ENCODE measurements at regions not wholly inside any gene's neighbourhood (a gene's known extent, or its start where the extent isn't known, plus 50 kb on each side); places are given as distances from the start of the nearest gene placed in this dataset.
A peak's percentile ranks its signal among the peaks of the same experiment; 100 is the strongest.

DNA sequence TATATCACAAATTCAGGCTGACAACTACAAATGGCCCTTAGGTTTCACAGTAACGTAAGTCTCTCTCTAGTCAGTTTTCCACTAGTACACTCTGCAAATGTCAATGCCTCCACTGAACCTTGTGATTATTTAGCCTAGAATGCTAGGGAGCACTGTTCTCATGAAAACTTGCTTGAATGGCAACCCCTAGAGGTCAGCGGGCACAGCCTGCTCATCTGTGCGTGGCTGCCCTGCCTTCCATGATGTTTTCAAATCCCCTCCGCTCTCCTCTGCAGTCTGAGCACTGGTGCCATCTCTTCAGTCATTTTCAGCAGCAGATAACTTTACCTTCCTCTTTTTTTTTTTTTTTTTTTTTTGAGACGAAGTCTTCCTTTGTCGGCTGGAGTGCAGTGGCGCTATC lies 84.1 kb upstream of the GULP1 start:
- no peak for DNase-seq (ENCODE audit: low read depth)

DNA sequence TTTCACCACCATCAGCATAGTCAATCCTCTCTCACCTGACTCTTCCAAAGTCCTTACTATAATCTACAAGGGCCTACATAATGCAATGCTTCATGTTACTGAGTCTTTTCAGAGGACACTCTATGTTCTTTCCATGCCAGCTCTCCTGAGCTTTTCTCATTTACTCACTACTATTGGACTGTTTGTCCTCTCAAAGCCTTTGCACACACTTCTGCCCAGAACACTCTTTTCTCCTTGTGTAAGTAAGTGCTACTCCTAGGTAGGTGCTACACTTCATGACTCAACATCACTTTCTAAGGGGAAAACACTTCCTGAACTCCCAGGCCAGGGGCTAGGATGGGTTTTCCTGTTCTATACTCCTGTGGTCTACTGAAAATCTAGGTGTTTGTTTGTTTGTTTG lies 82.5 kb upstream of the GULP1 start:
- DNase-seq (ENCODE audit: low read depth): no peak

GRCh38 chr2:188217264-188217663 lies 74.4 kb upstream of the GULP1 start:
- DNase-seq (ENCODE audit: low read depth): no peak

GRCh38 chr2:188219541-188219940 lies 72.1 kb upstream of the GULP1 start:
- no peak for DNase-seq (ENCODE audit: low read depth)

DNA sequence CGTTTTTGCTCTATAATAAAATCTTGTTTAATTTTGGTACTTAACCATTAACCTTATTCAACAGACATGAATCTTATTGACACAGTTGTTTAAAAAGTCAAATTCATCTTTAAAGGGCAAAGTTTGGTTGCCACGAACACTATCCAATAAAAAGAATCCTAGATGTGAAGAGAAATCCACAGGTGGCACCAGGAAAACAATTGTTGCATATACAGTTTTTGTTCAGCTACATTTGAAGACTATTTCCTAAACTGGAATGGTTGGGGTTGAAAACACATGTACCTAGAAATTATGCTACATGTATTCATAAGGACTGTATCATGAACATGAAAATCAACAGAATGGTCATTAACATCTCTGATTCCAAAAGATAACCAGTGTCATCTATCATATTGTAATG lies 71.1 kb upstream of the GULP1 start:
- no peak for DNase-seq (ENCODE audit: low read depth)

DNA sequence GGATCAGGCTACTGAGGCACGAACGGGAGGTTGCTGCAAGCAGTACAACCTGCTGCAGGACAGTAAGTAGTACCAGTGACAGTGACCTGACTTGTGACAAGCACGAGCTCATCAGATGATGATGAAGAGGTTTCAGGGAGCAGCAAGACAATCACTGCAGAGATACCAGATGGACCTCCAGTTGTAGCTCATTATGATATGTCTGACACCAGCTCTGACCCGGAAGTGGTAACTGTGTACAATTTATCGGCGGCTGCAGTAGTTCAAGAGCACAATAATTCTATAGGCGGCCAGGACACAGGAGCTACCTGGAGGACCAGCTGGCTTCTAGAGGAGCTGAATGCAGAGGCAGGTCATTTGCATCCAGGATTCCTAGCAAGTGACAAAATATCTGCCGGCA lies 64.0 kb upstream of the GULP1 start:
- no peak for DNase-seq (ENCODE audit: low read depth)

DNA sequence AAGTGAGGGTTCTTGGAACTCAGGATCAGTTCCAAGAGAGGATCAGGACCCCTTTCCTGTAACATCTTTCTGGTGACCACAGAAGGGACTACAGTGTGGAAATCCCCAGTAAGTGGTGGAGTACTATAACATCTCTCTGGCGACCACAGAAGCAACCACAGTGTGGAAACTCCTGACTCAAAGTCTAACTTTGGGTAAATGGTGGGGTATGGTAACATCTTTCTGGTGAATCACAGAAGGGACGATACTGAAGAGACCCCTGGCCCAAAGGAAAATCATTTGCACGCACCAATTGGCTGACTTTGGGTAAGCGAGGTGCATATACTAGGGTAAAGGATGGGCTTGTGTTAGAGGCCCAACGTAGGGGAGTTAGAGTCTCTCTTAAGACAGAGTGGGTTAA lies 56.3 kb upstream of the GULP1 start:
- peak; percentile 6 for DNase-seq (ENCODE audit: low read depth)

DNA sequence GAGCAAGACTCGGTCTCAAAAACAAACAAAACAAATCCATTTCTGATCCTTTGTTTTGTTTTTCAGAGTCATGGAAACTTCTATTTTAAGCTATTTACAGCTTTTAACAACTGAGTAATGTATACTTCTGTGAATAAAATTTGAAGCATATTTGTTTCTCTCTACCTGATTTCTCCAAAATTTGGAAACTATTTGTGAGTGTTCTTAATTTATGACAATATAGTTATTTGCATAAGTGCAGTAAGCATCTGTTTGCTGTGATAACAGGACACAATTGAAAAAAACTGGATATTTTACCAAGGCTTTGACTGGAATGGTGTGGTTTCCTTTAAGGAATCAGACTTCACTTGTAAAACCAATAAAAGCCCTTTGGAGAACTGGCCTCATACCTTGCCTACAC lies 53.3 kb upstream of the GULP1 start:
- DNase-seq (ENCODE audit: low read depth): peak; percentile 2
